ENCODE measurements at regions not wholly inside any gene's neighbourhood (a gene's known extent, or its start where the extent isn't known, plus 50 kb on each side); places are given as distances from the start of the nearest gene placed in this dataset.

GRCh38 chr6:105641504-105641903, 238.6 kb upstream of the PREP start:
- Histone ChIP-seq H3K27ac (ENCODE audit: low read depth in 2 of 2, low read length in 1 of 2) (no peak overlapping the region), H3K9me2 (no peaks in the 10 kb centered on the region), H3K4me1 (ENCODE audit: control insufficient read depth in 1 of 2, insufficient read depth in 2 of 2, low read depth in 1 of 2, low read length in 1 of 2) (no peaks in the 10 kb centered on the region), H3F3A (replicated peaks; ENCODE audit: insufficient read depth) (no peaks in the 10 kb centered on the region), H3K79me2 (ENCODE audit: insufficient read depth) (no peaks in the 10 kb centered on the region), H3K36me3 (replicated peaks in 1 of 2; ENCODE audit: control insufficient read depth in 1 of 2, insufficient read depth in 2 of 2, low read length in 1 of 2) (no peaks in the 10 kb centered on the region), H3K27me3 (ENCODE audit: insufficient read depth) (no peaks in the 10 kb centered on the region), H2AFZ (ENCODE audit: low read depth) (no peak overlapping the region), H4K20me1 (ENCODE audit: insufficient read depth) (no peaks in the 10 kb centered on the region), H3K9ac (no peak overlapping the region), H3K9me3 (no peaks in the 10 kb centered on the region), H3K4me3 (ENCODE audit: low read depth in 2 of 2, low read length in 1 of 2) (no peak overlapping the region), H3K4me2 (no peak overlapping the region)
- WGBS (ENCODE audit: low lambda C conversion rate), result 47% methylated on average over 1 of the region's 1 CpG
- no peak for DNase-seq
- CTCF ChIA-PET, result no interaction called here
- TF ChIP-seq RFX5 (IDR thresholded peaks at IDR 0.05; ENCODE audit: low read length), result no peak
- no peak for TF ChIP-seq TAF1 (IDR thresholded peaks at IDR 0.05; ENCODE audit: borderline replicate concordance, low read depth, low read length)
- TF ChIP-seq GABPA (IDR thresholded peaks at IDR 0.05; ENCODE audit: low read depth), result no peak
- no peak for TF ChIP-seq USF1 (IDR thresholded peaks at IDR 0.05; ENCODE audit: borderline replicate concordance, low read depth)
- TF ChIP-seq NRF1 (IDR thresholded peaks at IDR 0.05; ENCODE audit: low read depth, low read length), result no peak
- no peak for TF ChIP-seq MXI1 (IDR thresholded peaks at IDR 0.05; ENCODE audit: low read depth, low read length)
- TF ChIP-seq EZH2phosphoT487 (IDR thresholded peaks at IDR 0.05; ENCODE audit: borderline replicate concordance, low read depth), result no peak
- TF ChIP-seq RAD21 (IDR thresholded peaks at IDR 0.05; ENCODE audit: low read length), result no peak
- TF ChIP-seq YY1 (IDR thresholded peaks at IDR 0.05; ENCODE audit: low read depth), result no peak
- TF ChIP-seq USF2 (IDR thresholded peaks at IDR 0.05; ENCODE audit: borderline replicate concordance, low read depth, low read length), result no peak
- TF ChIP-seq MEF2A (IDR thresholded peaks at IDR 0.05; ENCODE audit: borderline replicate concordance, low read depth), result no peak
- TF ChIP-seq JUND (IDR thresholded peaks at IDR 0.05), result no peak
- no peak for TF ChIP-seq PBX3 (IDR thresholded peaks at IDR 0.05)
- TF ChIP-seq FOSL2 (IDR thresholded peaks at IDR 0.05; ENCODE audit: borderline replicate concordance, low read depth), result no peak
- no peak for TF ChIP-seq TEAD4 (IDR thresholded peaks at IDR 0.05; ENCODE audit: borderline replicate concordance, insufficient read depth)
- no peak for TF ChIP-seq RCOR1 (IDR thresholded peaks at IDR 0.05; ENCODE audit: low read length)
- no peak for TF ChIP-seq EP300 (IDR thresholded peaks at IDR 0.05; ENCODE audit: borderline replicate concordance in 1 of 2, low read depth in 1 of 2, low read length in 1 of 2)
- TF ChIP-seq SIN3A (IDR thresholded peaks at IDR 0.05; ENCODE audit: borderline replicate concordance, low read depth, low read length), result no peak
- POLR2A ChIA-PET, result no interaction called here
